HG02973 (cell line): ENCODE measurements at regions not wholly inside any gene's neighbourhood (a gene's known extent, or its start where the extent isn't known, plus 50 kb on each side); places are given as distances from the start of the nearest gene placed in this dataset.
"Not testable (repeated sequence)": the region's sequence is repeated elsewhere in the genome, so short reads cannot be mapped to it uniquely, and the experiment has no call there.

ENCODE experiments used
- ATAC-seq: cut with Tn5 transposase; IDR thresholded peaks from one replicate; pipeline ENCODE4 v1.9.1; 2021; ENCODE audit warnings: moderate library complexity; ENCODE audit not compliant: unreplicated experiment

GRCh38 chr6:164610859-164611258, 698.5 kb downstream of the C6orf118 start:
- ATAC-seq, result not testable (repeated sequence)

- not testable (repeated sequence) for ATAC-seq
Observed at GRCh38 chr6:164602415-164602814, 707.0 kb downstream of the C6orf118 start.

GRCh38 chr6:164581563-164581962, 727.8 kb downstream of the C6orf118 start:
- ATAC-seq, result no peak

- ATAC-seq, result no peak
Observed at GRCh38 chr6:164579035-164579434, 730.4 kb downstream of the C6orf118 start.

- no peak for ATAC-seq
Observed at GRCh38 chr6:164578616-164579015, 730.8 kb downstream of the C6orf118 start.

GRCh38 chr6:164570801-164571200, 738.6 kb downstream of the C6orf118 start:
- no peak for ATAC-seq

- ATAC-seq, result no peak
Observed at GRCh38 chr6:164569509-164569908, 739.9 kb downstream of the C6orf118 start.

GRCh38 chr6:164563924-164564323, 745.5 kb downstream of the C6orf118 start:
- no peak for ATAC-seq

- no peak for ATAC-seq
Observed at GRCh38 chr6:164561656-164562055, 747.7 kb downstream of the C6orf118 start.

- no peak for ATAC-seq
Observed at GRCh38 chr6:164554700-164555476, 754.5 kb downstream of the C6orf118 start.

GRCh38 chr6:164554226-164554625, 755.2 kb downstream of the C6orf118 start:
- no peak for ATAC-seq

- ATAC-seq, result no peak
Observed at GRCh38 chr6:164551706-164552105, 757.7 kb downstream of the C6orf118 start.

- no peak for ATAC-seq
Observed at GRCh38 chr6:164547076-164547475, 762.3 kb downstream of the C6orf118 start.

- ATAC-seq, result no peak
Observed at GRCh38 chr6:164546263-164546662, 763.1 kb downstream of the C6orf118 start.

GRCh38 chr6:164534070-164534766, 775.2 kb downstream of the C6orf118 start:
- no peak for ATAC-seq

GRCh38 chr6:164533045-164533362, 776.4 kb downstream of the C6orf118 start:
- no peak for ATAC-seq

- ATAC-seq, result no peak
Observed at GRCh38 chr6:164532198-164533044, 777.0 kb downstream of the C6orf118 start.

GRCh38 chr6:164531736-164532135, 777.7 kb downstream of the C6orf118 start:
- ATAC-seq, result no peak

- ATAC-seq, result no peak
Observed at GRCh38 chr6:164528539-164528938, 780.9 kb downstream of the C6orf118 start.

GRCh38 chr6:164523087-164523654, 786.2 kb downstream of the C6orf118 start:
- no peak for ATAC-seq

GRCh38 chr6:164520916-164521315, 788.5 kb downstream of the C6orf118 start:
- ATAC-seq, result no peak
